ENCODE measurements at regions not wholly inside any gene's neighbourhood (a gene's known extent, or its start where the extent isn't known, plus 50 kb on each side); places are given as distances from the start of the nearest gene placed in this dataset.

DNA sequence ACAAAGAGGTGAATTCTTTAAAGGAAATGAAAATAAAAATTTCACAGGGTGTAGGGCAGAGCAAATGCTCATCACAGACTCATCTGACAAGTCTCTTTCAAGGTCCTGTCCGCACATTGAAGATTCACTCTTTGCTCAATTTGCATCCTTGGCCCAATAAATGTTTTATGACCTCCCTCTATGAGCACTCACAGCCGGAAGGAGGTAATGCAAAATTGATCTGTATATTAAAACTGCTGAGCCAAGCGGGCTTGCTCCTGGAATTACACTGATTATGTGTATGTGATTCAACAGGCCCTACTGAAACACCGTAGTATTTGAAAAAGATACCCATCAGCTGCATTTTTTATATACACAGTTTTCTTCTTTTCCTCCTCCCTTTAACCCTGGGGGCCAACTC is 246.8 kb downstream of the IZUMO3 start:
- Mint-ChIP-seq H3K9me3 (peaks cover 8 to 28% (median 12%) of the 10 kb centered on the region in 5 donors), H3K4me3 (no peak overlapping the region), H3K36me3 (no peaks in the 10 kb centered on the region), H3K4me1 (no peaks in the 10 kb centered on the region), H3K27me3 (no peaks in the 10 kb centered on the region), H3K27ac (no peak overlapping the region)
- Histone ChIP-seq H3K27ac (ENCODE audit: low read depth, low read length) (no peak overlapping the region), H3K4me1 (ENCODE audit: insufficient read depth, low read length) (no peaks in the 10 kb centered on the region), H3K4me3 (ENCODE audit: low read length) (no peak overlapping the region), H3K36me3 (ENCODE audit: insufficient read depth, low read length) (no peaks in the 10 kb centered on the region), H3K27me3 (ENCODE audit: insufficient read depth, low read length, poor library complexity, severe bottlenecking) (no peaks in the 10 kb centered on the region), H3K9me3 (ENCODE audit: low read length) (no peaks in the 10 kb centered on the region)
- CTCF ChIA-PET = no interaction called here
- no peak for DNase-seq
- POLR2A ChIA-PET = no interaction called here

GRCh38 chr9:24297931-24298330 is 247.8 kb downstream of the IZUMO3 start:
- no peak overlapping the region for H3K27ac Mint-ChIP-seq
- Histone ChIP-seq H3K9me3 (ENCODE audit: low read length) (no peaks in the 10 kb centered on the region), H3K4me3 (ENCODE audit: low read length) (no peak overlapping the region), H3K4me1 (ENCODE audit: insufficient read depth, low read length) (no peaks in the 10 kb centered on the region), H3K27ac (ENCODE audit: low read depth, low read length) (no peak overlapping the region), H3K36me3 (ENCODE audit: insufficient read depth, low read length) (no peaks in the 10 kb centered on the region), H3K27me3 (ENCODE audit: insufficient read depth, low read length, poor library complexity, severe bottlenecking) (no peaks in the 10 kb centered on the region)
- DNase-seq = no peak
- peaks cover 3 to 27% (median 16%) of the 10 kb centered on the region in 5 donors for H3K9me3 Mint-ChIP-seq
- ChIA-PET CTCF (interaction anchor here (1.3 kb wide), 1 partner anchor 11 kb away, joined by 3 read pairs; no protein-coding TSS in a partner anchor), POLR2A (no interaction called here)
- H3K36me3 Mint-ChIP-seq = no peaks in the 10 kb centered on the region
- H3K4me1 Mint-ChIP-seq = no peaks in the 10 kb centered on the region
- H3K27me3 Mint-ChIP-seq = no peaks in the 10 kb centered on the region
- H3K4me3 Mint-ChIP-seq = no peak overlapping the region

DNA sequence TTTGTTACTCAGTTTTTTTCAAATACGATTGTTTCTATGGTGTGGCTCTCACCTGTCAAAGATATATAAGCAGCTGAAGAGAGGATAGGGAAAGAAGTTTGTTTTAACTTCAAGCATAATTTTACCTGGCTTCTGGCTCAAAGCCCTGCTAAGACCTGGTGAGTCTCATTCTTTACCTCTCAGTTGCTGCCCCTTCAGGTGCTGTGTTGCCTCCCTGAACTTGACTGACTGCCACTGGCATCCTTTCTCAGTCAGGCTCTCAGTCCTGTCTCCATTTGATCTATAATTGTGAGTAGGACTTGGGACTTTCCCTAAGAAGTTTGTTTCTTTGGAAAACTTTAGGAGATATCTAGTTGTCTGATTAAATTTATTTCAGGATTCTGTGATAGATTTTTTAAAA is 249.6 kb downstream of the IZUMO3 start:
- H3K9me3 ChIP-seq (ENCODE audit: low read length) = no peaks in the 10 kb centered on the region

GRCh38 chr9:24293386-24293785 is 252.3 kb downstream of the IZUMO3 start:
- CTCF ChIA-PET = no interaction called here

More for the DNA sequence above, 249.6 kb downstream of the IZUMO3 start:
- no peaks in the 10 kb centered on the region for H3K27me3 Mint-ChIP-seq
- H3K4me3 Mint-ChIP-seq = no peak overlapping the region
- Histone ChIP-seq H3K27me3 (ENCODE audit: insufficient read depth, low read length, poor library complexity, severe bottlenecking) (no peaks in the 10 kb centered on the region), H3K4me3 (ENCODE audit: low read length) (no peak overlapping the region), H3K4me1 (ENCODE audit: insufficient read depth, low read length) (no peaks in the 10 kb centered on the region), H3K27ac (ENCODE audit: low read depth, low read length) (no peak overlapping the region), H3K36me3 (ENCODE audit: insufficient read depth, low read length) (no peaks in the 10 kb centered on the region)
- H3K27ac Mint-ChIP-seq = no peak overlapping the region
- DNase-seq = no peak
- POLR2A ChIA-PET = no interaction called here
- H3K9me3 Mint-ChIP-seq = peaks cover 3 to 41% (median 23%) of the 10 kb centered on the region in 5 donors
- CTCF ChIA-PET = no interaction called here
- no peaks in the 10 kb centered on the region for H3K4me1 Mint-ChIP-seq
- H3K36me3 Mint-ChIP-seq = no peaks in the 10 kb centered on the region

DNA sequence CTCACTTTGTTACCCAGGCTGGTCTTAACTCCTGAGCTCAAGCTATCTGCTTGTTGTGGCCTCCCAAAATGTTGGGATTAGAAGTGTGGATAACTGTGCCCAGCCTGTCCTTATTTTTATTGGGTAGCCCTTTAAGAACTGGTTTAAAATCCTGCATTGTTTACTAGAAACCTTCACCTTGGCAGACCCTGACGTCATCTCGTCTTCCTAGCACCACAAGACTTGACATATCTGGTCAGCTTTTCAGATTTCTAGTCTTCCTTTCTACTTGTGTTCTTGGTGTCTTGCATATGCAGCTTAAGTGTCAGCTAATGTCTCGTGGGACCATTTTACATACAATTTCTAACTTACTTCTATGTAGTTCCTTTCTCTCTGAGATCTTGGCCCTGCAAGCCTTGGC is 258.9 kb downstream of the IZUMO3 start:
- H3K27me3 ChIP-seq (ENCODE audit: insufficient read depth, low read length, poor library complexity, severe bottlenecking) = no peaks in the 10 kb centered on the region
- CTCF ChIA-PET = no interaction called here
- no peak overlapping the region for H3K27ac Mint-ChIP-seq

More at GRCh38 chr9:24293386-24293785, 252.3 kb downstream of the IZUMO3 start:
- no peak for DNase-seq
- Histone ChIP-seq H3K4me1 (ENCODE audit: insufficient read depth, low read length) (no peaks in the 10 kb centered on the region), H3K27ac (ENCODE audit: low read depth, low read length) (no peak overlapping the region), H3K9me3 (ENCODE audit: low read length) (no peaks in the 10 kb centered on the region), H3K4me3 (ENCODE audit: low read length) (no peak overlapping the region), H3K27me3 (ENCODE audit: insufficient read depth, low read length, poor library complexity, severe bottlenecking) (no peaks in the 10 kb centered on the region), H3K36me3 (ENCODE audit: insufficient read depth, low read length) (no peaks in the 10 kb centered on the region)
- H3K27me3 Mint-ChIP-seq = no peaks in the 10 kb centered on the region
- H3K27ac Mint-ChIP-seq = no peak overlapping the region
- H3K9me3 Mint-ChIP-seq = peaks cover 3 to 47% (median 21%) of the 10 kb centered on the region in 5 donors
- POLR2A ChIA-PET = no interaction called here
- H3K4me1 Mint-ChIP-seq = no peaks in the 10 kb centered on the region
- no peaks in the 10 kb centered on the region for H3K36me3 Mint-ChIP-seq
- no peak overlapping the region for H3K4me3 Mint-ChIP-seq

DNA sequence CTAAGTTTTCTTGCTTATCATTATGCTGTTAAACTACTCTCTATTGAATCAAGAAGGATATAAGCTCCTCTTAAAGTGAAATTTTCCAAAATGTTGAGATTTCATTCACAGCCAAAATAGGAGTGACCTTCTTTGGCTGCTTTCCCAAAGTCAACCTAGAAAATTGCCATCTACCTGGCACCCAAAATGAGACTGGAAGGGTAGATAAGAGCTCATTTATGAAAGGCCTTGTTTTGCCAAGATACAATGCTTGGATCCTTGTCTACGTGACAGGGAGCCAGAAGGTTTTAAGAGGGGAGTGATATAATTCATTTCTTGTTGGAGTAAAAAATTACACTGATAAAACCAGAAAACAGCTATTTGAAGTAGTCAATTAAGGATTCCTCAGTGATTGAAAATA is 287.1 kb downstream of the IZUMO3 start:
- Histone ChIP-seq H3K4me1 (ENCODE audit: insufficient read depth, low read length) (no peaks in the 10 kb centered on the region), H3K36me3 (ENCODE audit: insufficient read depth, low read length) (no peaks in the 10 kb centered on the region), H3K27me3 (ENCODE audit: insufficient read depth, low read length, poor library complexity, severe bottlenecking) (no peaks in the 10 kb centered on the region), H3K4me3 (ENCODE audit: low read length) (no peak overlapping the region), H3K9me3 (ENCODE audit: low read length) (no peaks in the 10 kb centered on the region), H3K27ac (ENCODE audit: low read depth, low read length) (no peak overlapping the region)
- Mint-ChIP-seq H3K27ac (no peak overlapping the region), H3K27me3 (no peaks in the 10 kb centered on the region), H3K36me3 (no peaks in the 10 kb centered on the region), H3K4me1 (no peaks in the 10 kb centered on the region), H3K4me3 (no peak overlapping the region), H3K9me3 (peaks cover 6 to 28% (median 8%) of the 10 kb centered on the region in 5 donors)
- no peak for DNase-seq
- CTCF ChIA-PET = no interaction called here
- POLR2A ChIA-PET = no interaction called here

More for the DNA sequence above, 258.9 kb downstream of the IZUMO3 start:
- POLR2A ChIA-PET = no interaction called here
- Mint-ChIP-seq H3K36me3 (no peaks in the 10 kb centered on the region), H3K4me3 (no peak overlapping the region), H3K4me1 (no peaks in the 10 kb centered on the region), H3K27me3 (no peaks in the 10 kb centered on the region), H3K9me3 (peaks cover 2 to 41% (median 9%) of the 10 kb centered on the region in 5 donors)
- H3K36me3 ChIP-seq (ENCODE audit: insufficient read depth, low read length) = no peaks in the 10 kb centered on the region
- DNase-seq = no peak
- no peak overlapping the region for H3K27ac ChIP-seq (ENCODE audit: low read depth, low read length)
- no peak overlapping the region for H3K4me3 ChIP-seq (ENCODE audit: low read length)
- H3K4me1 ChIP-seq (ENCODE audit: insufficient read depth, low read length) = no peaks in the 10 kb centered on the region
- no peaks in the 10 kb centered on the region for H3K9me3 ChIP-seq (ENCODE audit: low read length)

GRCh38 chr9:24257726-24258125 is 288.0 kb downstream of the IZUMO3 start:
- Mint-ChIP-seq H3K36me3 (no peaks in the 10 kb centered on the region), H3K4me3 (no peak overlapping the region), H3K27me3 (no peaks in the 10 kb centered on the region), H3K27ac (no peak overlapping the region), H3K9me3 (peaks cover 8 to 36% (median 12%) of the 10 kb centered on the region in 5 donors), H3K4me1 (no peaks in the 10 kb centered on the region)
- Histone ChIP-seq H3K27me3 (ENCODE audit: insufficient read depth, low read length, poor library complexity, severe bottlenecking) (no peaks in the 10 kb centered on the region), H3K4me1 (ENCODE audit: insufficient read depth, low read length) (no peaks in the 10 kb centered on the region), H3K27ac (ENCODE audit: low read depth, low read length) (no peak overlapping the region), H3K4me3 (ENCODE audit: low read length) (no peak overlapping the region), H3K9me3 (ENCODE audit: low read length) (no peaks in the 10 kb centered on the region), H3K36me3 (ENCODE audit: insufficient read depth, low read length) (no peaks in the 10 kb centered on the region)
- ChIA-PET CTCF (no interaction called here), POLR2A (no interaction called here)
- DNase-seq = no peak

GRCh38 chr9:24245988-24246387 is 299.7 kb downstream of the IZUMO3 start:
- DNase-seq = no peak
- Histone ChIP-seq H3K27ac (ENCODE audit: low read depth, low read length) (no peak overlapping the region), H3K4me1 (ENCODE audit: insufficient read depth, low read length) (no peaks in the 10 kb centered on the region), H3K36me3 (ENCODE audit: insufficient read depth, low read length) (no peaks in the 10 kb centered on the region), H3K27me3 (ENCODE audit: insufficient read depth, low read length, poor library complexity, severe bottlenecking) (no peaks in the 10 kb centered on the region), H3K9me3 (ENCODE audit: low read length) (peaks cover 3% of the 10 kb centered on the region), H3K4me3 (ENCODE audit: low read length) (no peak overlapping the region)
- no peak overlapping the region for H3K4me3 Mint-ChIP-seq
- ChIA-PET CTCF (no interaction called here), POLR2A (no interaction called here)
- no peaks in the 10 kb centered on the region for H3K27me3 Mint-ChIP-seq
- H3K4me1 Mint-ChIP-seq = no peaks in the 10 kb centered on the region
- peaks cover 10 to 37% (median 25%) of the 10 kb centered on the region in 5 donors for H3K9me3 Mint-ChIP-seq
- H3K27ac Mint-ChIP-seq = no peak overlapping the region
- no peaks in the 10 kb centered on the region for H3K36me3 Mint-ChIP-seq

DNA sequence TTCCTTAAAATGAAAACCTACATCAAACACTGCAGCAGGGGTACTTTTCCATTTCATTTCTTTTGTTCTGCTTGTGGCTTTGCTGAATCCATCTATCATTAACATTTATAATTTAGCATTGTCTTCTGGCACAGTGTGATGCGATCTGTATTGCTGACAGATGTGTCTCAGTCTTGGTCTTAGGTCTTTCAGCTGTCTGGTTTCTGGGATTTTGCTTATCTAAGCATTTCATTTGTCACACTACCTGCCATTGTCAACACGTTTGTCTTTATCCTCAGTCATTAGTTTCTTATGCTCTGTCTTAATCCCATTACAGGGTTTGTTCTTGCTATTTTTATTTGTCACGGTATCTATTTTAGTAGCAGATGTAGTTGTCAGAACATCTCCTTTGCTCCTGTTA is 303.1 kb downstream of the IZUMO3 start:
- CTCF ChIA-PET = no interaction called here

More for the DNA sequence above, 303.1 kb downstream of the IZUMO3 start:
- Mint-ChIP-seq H3K27me3 (no peaks in the 10 kb centered on the region), H3K4me3 (no peak overlapping the region), H3K4me1 (no peaks in the 10 kb centered on the region), H3K9me3 (peaks cover 9 to 53% (median 24%) of the 10 kb centered on the region in 5 donors), H3K36me3 (no peaks in the 10 kb centered on the region), H3K27ac (no peak overlapping the region)
- no peak overlapping the region for H3K4me3 ChIP-seq (ENCODE audit: low read length)
- POLR2A ChIA-PET = no interaction called here
- no peak overlapping the region for H3K27ac ChIP-seq (ENCODE audit: low read depth, low read length)
- H3K27me3 ChIP-seq (ENCODE audit: insufficient read depth, low read length, poor library complexity, severe bottlenecking) = no peaks in the 10 kb centered on the region
- H3K36me3 ChIP-seq (ENCODE audit: insufficient read depth, low read length) = no peaks in the 10 kb centered on the region
- no peak for DNase-seq
- H3K4me1 ChIP-seq (ENCODE audit: insufficient read depth, low read length) = no peaks in the 10 kb centered on the region
- no peaks in the 10 kb centered on the region for H3K9me3 ChIP-seq (ENCODE audit: low read length)

Data from CD8-positive, alpha-beta memory T cell (primary cell).